DND-41 (cell line): ENCODE measurements at regions not wholly inside any gene's neighbourhood (a gene's known extent, or its start where the extent isn't known, plus 50 kb on each side); places are given as distances from the start of the nearest gene placed in this dataset.
"Not testable (repeated sequence)": the region's sequence is repeated elsewhere in the genome, so short reads cannot be mapped to it uniquely, and the experiment has no call there.

Experiments used
- ATAC-seq: fragments of 200-7000 bp; cut with Tn5 transposase; 3 replicates; pipeline ENCODE4 v1.9.1; 2021; ENCODE audit warnings: low read depth; ENCODE audit not compliant: insufficient read depth
- DNase-seq: peaks from one replicate; pipeline ENCODE4 v3.0.0-alpha.2; 2020
- H2AFZ ChIP-seq: 2 replicates; pipeline ENCODE4 v1.6.0; 2012; ENCODE audit warnings: low read depth, low read length
- H3K27ac ChIP-seq: 2 replicates; pipeline ENCODE4 v1.5.1; 2012; ENCODE audit warnings: low read length, inconsistent platforms
- H3K27me3 ChIP-seq: fragments of 200-600 bp; sonication (generic); 2 replicates; pipeline ENCODE4 v1.6.0; 2012; ENCODE audit warnings: low read length, mild to moderate bottlenecking, inconsistent platforms; ENCODE audit not compliant: insufficient read depth, poor library complexity
- H3K36me3 ChIP-seq: 2 replicates; pipeline ENCODE4 v1.5.1; 2012; ENCODE audit warnings: low read length, inconsistent platforms; ENCODE audit not compliant: insufficient read depth
- H3K4me1 ChIP-seq: 2 replicates; pipeline ENCODE4 v1.5.1; 2012; ENCODE audit warnings: mild to moderate bottlenecking, low read length; ENCODE audit not compliant: insufficient read depth
- H3K4me2 ChIP-seq: 2 replicates; pipeline ENCODE4 v1.6.0; 2012; ENCODE audit warnings: mild to moderate bottlenecking, moderate library complexity, low read length, inconsistent platforms; ENCODE audit not compliant: insufficient read depth
- H3K4me3 ChIP-seq, 2 experiments: fragments of 200-600 bp in 1 of 2; shearing (Covaris generic) in 1 of 2; 2 replicates each; pipeline ENCODE4 v1.5.1; 2012 to 2016; ENCODE audit warnings: inconsistent platforms in 2 of 2, low read length in 2 of 2, mild to moderate bottlenecking in 2 of 2, low read depth in 1 of 2, moderate library complexity in 1 of 2
- H3K79me2 ChIP-seq: 2 replicates; pipeline ENCODE4 v1.6.0; 2012; ENCODE audit warnings: low read length, inconsistent platforms; ENCODE audit not compliant: insufficient read depth
- H3K9ac ChIP-seq: 2 replicates; pipeline ENCODE4 v1.6.0; 2012; ENCODE audit warnings: low read depth, mild to moderate bottlenecking, inconsistent platforms, low read length, moderate library complexity
- H3K9me3 ChIP-seq: 2 replicates; pipeline ENCODE4 v1.5.1; 2012; ENCODE audit warnings: low read length, moderate library complexity, mild to moderate bottlenecking, inconsistent platforms; ENCODE audit not compliant: insufficient read depth, severe bottlenecking
- H4K20me1 ChIP-seq: 2 replicates; pipeline ENCODE4 v1.6.0; 2012; ENCODE audit warnings: low read length; ENCODE audit not compliant: insufficient read depth
- EZH2 ChIP-seq: IDR thresholded peaks from 3 replicates; pipeline ENCODE4 v1.6.1; 2012; ENCODE audit warnings: borderline replicate concordance, low read depth, mild to moderate bottlenecking, moderate library complexity, low read length, inconsistent platforms; ENCODE audit not compliant: severe bottlenecking
- TF ChIP-seq, protein P1 (sequence below): IDR thresholded peaks from 2 replicates; pipeline ENCODE4 v1.5.1; 2012; ENCODE audit warnings: borderline replicate concordance, low read length, moderate library complexity, mild to moderate bottlenecking; ENCODE audit not compliant: poor library complexity, severe bottlenecking; ENCODE audit errors: extremely low read depth

DNA sequence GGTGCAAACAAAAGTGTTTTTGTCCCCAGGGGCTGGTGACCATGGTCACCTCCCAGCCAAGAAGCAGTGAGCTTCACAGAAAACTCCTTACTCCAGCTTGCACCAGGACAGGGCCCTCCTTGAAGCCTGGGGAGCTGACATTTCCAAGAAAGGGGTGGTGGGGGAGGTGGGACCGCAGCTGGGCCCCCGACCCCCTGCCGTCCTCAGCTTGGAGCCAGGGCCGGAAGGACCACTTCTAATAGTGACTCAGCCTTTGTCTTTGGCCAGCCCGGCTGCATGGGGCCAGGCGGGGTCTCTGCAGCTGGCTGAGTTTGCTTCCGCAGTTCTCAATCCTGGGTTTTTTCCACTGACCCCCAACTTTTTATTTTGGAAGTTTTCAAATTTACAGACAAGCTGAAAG is 136.5 kb upstream of the POU3F1 start:
- Histone ChIP-seq H2AFZ (no peak overlapping the region), H4K20me1 (no peaks in the 10 kb centered on the region), H3K79me2 (no peaks in the 10 kb centered on the region), H3K36me3 (no peaks in the 10 kb centered on the region), H3K27me3 (peaks cover 13% of the 10 kb centered on the region), H3K27ac (no peak overlapping the region), H3K4me3 (no peak overlapping the region), H3K4me1 (no peaks in the 10 kb centered on the region), H3K4me2 (no peak overlapping the region), H3K9ac (no peak overlapping the region), H3K9me3 (no peaks in the 10 kb centered on the region)
- DNase-seq (no peak), ATAC-seq (no peak)
- TF ChIP-seq, protein P1, sequence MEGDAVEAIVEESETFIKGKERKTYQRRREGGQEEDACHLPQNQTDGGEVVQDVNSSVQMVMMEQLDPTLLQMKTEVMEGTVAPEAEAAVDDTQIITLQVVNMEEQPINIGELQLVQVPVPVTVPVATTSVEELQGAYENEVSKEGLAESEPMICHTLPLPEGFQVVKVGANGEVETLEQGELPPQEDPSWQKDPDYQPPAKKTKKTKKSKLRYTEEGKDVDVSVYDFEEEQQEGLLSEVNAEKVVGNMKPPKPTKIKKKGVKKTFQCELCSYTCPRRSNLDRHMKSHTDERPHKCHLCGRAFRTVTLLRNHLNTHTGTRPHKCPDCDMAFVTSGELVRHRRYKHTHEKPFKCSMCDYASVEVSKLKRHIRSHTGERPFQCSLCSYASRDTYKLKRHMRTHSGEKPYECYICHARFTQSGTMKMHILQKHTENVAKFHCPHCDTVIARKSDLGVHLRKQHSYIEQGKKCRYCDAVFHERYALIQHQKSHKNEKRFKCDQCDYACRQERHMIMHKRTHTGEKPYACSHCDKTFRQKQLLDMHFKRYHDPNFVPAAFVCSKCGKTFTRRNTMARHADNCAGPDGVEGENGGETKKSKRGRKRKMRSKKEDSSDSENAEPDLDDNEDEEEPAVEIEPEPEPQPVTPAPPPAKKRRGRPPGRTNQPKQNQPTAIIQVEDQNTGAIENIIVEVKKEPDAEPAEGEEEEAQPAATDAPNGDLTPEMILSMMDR = no peak
- no peak for TF ChIP-seq EZH2

DNA sequence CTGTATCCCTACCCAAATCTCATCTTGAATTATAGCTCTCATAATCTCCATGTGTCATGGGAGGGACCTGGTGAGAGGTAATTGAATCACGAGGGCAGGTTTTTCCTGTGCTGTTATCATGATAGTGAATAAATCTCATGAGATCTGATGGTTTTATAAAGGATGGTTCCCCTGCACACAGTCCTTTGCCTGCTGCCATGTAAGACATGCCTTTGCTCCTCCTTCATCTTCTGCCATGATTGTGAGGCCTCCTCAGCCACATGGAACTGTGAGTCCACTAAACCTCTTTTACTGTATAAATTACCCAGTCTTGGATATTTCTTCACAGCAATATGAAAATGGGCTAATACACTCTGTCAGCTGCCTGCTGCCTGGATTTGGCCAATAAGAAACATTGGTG is 133.8 kb upstream of the POU3F1 start:
- H3K4me1 ChIP-seq, H2AFZ ChIP-seq, H4K20me1 ChIP-seq, H3K9me3 ChIP-seq, DNase-seq, H3K4me2 ChIP-seq, H3K4me3 ChIP-seq, H3K27ac ChIP-seq, H3K27me3 ChIP-seq, H3K79me2 ChIP-seq, ATAC-seq, H3K36me3 ChIP-seq, H3K9ac ChIP-seq: not testable (repeated sequence)

DNA sequence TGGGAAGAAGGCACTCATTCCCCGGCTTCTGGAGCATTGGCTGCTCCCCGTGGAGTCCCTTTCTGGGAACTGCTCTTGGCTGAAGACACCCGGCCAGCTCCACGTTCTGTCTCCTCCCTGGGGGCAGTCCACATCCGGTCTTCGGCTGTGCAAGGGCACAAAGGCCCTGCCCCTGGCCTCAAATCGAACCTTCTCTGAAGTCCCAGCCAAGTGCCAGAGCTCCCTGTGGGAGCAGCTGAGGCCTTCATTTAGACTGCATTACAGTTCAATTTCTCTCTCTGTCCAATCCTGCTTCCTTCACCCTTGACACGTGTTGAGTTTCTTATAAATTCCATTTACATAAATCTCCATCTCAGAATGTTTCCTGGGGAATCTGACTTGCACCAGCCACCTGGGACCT is 132.9 kb upstream of the POU3F1 start:
- H3K27me3 ChIP-seq = peaks cover 7% of the 10 kb centered on the region
- H3K4me2 ChIP-seq = no peak overlapping the region
- no peaks in the 10 kb centered on the region for H3K9me3 ChIP-seq
- H3K4me1 ChIP-seq = no peaks in the 10 kb centered on the region
- no peak overlapping the region for H2AFZ ChIP-seq
- TF ChIP-seq, protein P1 = no peak
- no peak for TF ChIP-seq EZH2
- no peaks in the 10 kb centered on the region for H3K36me3 ChIP-seq
- no peak overlapping the region for H3K27ac ChIP-seq
- no peak for ATAC-seq
- H4K20me1 ChIP-seq = no peaks in the 10 kb centered on the region
- H3K4me3 ChIP-seq = no peak overlapping the region
- no peak overlapping the region for H3K9ac ChIP-seq
- no peak for DNase-seq
- H3K79me2 ChIP-seq = no peaks in the 10 kb centered on the region

DNA sequence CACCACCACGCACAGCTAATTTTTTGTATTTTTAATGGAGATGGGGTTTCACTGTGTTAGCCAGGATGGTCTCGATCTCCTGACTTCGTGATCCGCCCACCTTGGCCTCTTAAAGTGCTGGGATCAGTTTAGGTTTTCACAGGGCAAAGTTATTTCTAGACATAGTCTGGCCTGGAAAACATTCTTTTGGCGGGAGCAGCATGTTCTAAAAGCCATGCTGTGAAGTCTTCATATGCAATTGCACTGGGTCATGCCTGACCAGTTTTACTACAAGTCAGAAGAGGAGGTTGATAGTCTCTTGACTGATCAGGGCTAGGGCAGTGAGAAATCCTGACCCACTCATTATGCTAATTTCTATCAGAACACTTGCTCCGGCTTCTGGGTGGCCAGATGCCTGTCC is 131.6 kb upstream of the POU3F1 start:
- Histone ChIP-seq H3K4me3 (no peak overlapping the region), H3K9ac (no peak overlapping the region), H3K36me3 (no peaks in the 10 kb centered on the region), H3K27me3 (peaks cover 5% of the 10 kb centered on the region), H4K20me1 (no peaks in the 10 kb centered on the region), H2AFZ (no peak overlapping the region), H3K27ac (no peak overlapping the region), H3K4me1 (no peaks in the 10 kb centered on the region), H3K9me3 (no peaks in the 10 kb centered on the region), H3K4me2 (no peak overlapping the region), H3K79me2 (no peaks in the 10 kb centered on the region)
- DNase-seq = no peak
- no peak for TF ChIP-seq EZH2
- TF ChIP-seq, protein P1 = no peak
- ATAC-seq = no peak
